Activated naive CD4-positive, alpha-beta T cell treated with anti-CD3 and anti-CD28 coated beads for 36 hours (primary cell): ENCODE measurements at regions not wholly inside any gene's neighbourhood (a gene's known extent, or its start where the extent isn't known, plus 50 kb on each side); places are given as distances from the start of the nearest gene placed in this dataset.
A peak's percentile ranks its signal among the peaks of the same experiment; 100 is the strongest.

Experiments
- CTCF ChIA-PET: fragments of 350-600 bp; sonication (Branson Sonifier 250); formaldehyde crosslinking; loops from one replicate; lab custom pipeline; 2021; ENCODE audit warnings: antibody characterized with exemption; lab: Charles Lee
- DNase-seq: peaks from one replicate; pipeline ENCODE4 v3.0.0-alpha.2; 2020
- H3K27ac Mint-ChIP-seq: one replicate; pipeline ENCODE4 v1.8.0; 2021; ENCODE audit warnings: mild to moderate bottlenecking, mixed read lengths
- H3K27me3 Mint-ChIP-seq: one replicate; pipeline ENCODE4 v1.8.0; 2021; ENCODE audit warnings: low read depth, mixed read lengths
- H3K36me3 Mint-ChIP-seq: one replicate; pipeline ENCODE4 v1.8.0; 2021; ENCODE audit warnings: low read depth, mixed read lengths
- H3K4me1 Mint-ChIP-seq: one replicate; pipeline ENCODE4 v1.8.0; 2021; ENCODE audit warnings: low read depth, mixed read lengths
- H3K4me3 Mint-ChIP-seq: one replicate; pipeline ENCODE4 v1.8.0; 2021; ENCODE audit warnings: mild to moderate bottlenecking, moderate library complexity, mixed read lengths
- H3K9me3 Mint-ChIP-seq: one replicate; pipeline ENCODE4 v1.8.0; 2021; ENCODE audit warnings: mixed read lengths
- intact Hi-C: fragments of 100-400 bp; cut with micrococcal nuclease; formaldehyde crosslinking; loops from one replicate; pipeline ENCODE4 v1.15.1; 2023

DNA sequence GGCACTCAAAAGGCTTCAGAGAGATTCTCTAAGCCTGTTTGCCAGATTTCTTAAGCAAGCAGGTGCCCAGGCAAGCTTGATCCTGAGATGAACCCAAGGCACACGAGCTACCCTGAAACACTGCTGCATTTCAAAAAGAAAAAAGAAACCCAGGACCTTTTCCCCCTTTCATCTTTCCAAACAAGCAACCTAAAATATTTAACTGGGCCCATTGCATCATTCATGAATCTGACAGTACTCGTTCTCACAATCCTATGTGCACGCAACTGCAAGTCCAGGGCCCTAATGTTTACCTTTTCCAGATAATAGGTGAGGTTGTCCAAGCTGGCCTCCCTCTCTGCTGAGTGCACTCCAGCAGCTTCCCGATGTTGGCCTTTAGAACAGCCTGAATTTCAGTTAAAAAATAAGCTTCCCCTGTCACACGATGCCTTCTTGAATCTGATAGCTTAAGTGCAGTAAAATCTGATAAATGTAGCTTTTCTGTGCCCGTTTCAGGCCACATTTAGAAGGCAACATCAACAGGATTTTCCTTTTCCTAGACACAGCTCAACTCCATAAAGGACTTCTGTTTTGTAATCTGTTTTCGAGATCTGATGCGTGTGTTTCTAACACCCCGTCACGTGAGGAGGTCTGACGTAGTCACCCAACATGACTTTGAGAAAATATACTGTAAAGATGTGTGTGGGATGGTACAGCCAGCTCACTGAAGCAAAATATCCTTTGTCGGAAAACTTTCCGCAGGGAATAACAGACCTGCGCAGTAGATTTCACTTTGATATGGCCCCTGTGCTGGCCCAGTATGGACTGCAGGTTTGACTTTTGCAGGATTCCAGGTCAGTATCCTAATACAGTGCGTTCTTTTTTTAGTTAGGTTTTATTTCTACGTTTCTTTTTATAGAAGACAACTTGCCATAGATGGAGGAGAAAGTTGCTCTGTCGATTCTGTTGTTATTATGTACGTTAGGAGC is 55.1 kb upstream of the RASA2 start:
- H3K27ac Mint-ChIP-seq, result no peak overlapping the region
- no peaks in the 10 kb centered on the region for H3K9me3 Mint-ChIP-seq
- CTCF ChIA-PET, result interaction anchor here (0.5 to 1.9 kb wide), 11 partner anchors 9 to 416 kb away, joined by 3 to 8 read pairs (median 3); no protein-coding TSS in a partner anchor
- H3K36me3 Mint-ChIP-seq, result no peaks in the 10 kb centered on the region
- no peak for DNase-seq
- intact Hi-C loops, result no loop called here
- no peaks in the 10 kb centered on the region for H3K27me3 Mint-ChIP-seq
- H3K4me1 Mint-ChIP-seq, result no peaks in the 10 kb centered on the region
- no peak overlapping the region for H3K4me3 Mint-ChIP-seq

DNA sequence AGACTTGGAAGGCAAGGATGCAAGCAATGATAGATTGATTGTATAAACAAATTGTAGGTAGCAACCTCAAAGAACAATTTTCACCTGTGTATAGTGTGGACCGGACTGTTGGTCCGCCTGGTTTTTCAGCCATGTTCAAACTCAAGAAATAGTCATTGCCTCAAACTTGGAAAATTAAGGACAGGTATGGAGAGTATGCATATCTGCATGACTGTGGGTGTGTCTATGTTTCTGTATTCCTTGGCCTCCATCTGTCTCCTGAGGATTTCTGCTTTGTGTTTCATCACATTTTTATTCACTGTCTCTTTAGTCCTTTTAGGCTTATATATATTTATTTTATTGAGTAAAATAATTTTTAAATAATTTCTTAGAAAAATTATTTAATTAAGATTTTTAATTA is 53.9 kb upstream of the RASA2 start:
- CTCF ChIA-PET, result interaction anchor here (0.9 to 1.6 kb wide), 4 partner anchors 8 to 121 kb away, joined by 3 to 4 read pairs (median 3); no protein-coding TSS in a partner anchor
- Mint-ChIP-seq H3K27ac (no peak overlapping the region), H3K4me3 (no peak overlapping the region), H3K36me3 (no peaks in the 10 kb centered on the region), H3K27me3 (no peaks in the 10 kb centered on the region), H3K9me3 (no peaks in the 10 kb centered on the region), H3K4me1 (no peaks in the 10 kb centered on the region)
- intact Hi-C loops, result no loop called here
- DNase-seq, result no peak

DNA sequence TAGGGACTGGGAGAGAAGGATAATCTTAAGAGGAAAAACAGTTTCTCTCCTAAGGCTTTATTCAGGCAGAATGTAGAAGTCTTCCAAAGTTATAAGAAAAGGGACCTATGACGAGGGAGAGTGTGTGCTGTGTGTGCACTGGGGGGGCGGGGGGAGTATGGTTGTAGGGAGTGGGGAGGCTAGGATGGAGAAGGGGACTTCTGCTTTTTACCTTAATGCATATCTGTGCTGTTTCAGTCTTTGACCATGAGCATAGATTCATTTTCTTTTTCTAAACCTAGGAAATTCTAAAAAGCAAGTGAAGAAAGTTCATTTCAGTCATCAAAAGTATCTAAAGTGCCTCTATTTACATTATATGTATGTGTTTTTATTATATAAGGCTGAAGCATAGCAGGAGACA is 52.6 kb upstream of the RASA2 start:
- Mint-ChIP-seq H3K4me1 (peaks cover 2% of the 10 kb centered on the region), H3K4me3 (no peak overlapping the region), H3K9me3 (no peaks in the 10 kb centered on the region), H3K36me3 (no peaks in the 10 kb centered on the region), H3K27ac (peak overlapping the region; percentile 60), H3K27me3 (no peaks in the 10 kb centered on the region)
- DNase-seq, result no peak
- CTCF ChIA-PET, result interaction anchor here (1.3 to 1.7 kb wide), 3 partner anchors 10 to 74 kb away, joined by 3 to 4 read pairs (median 4); no protein-coding TSS in a partner anchor
- intact Hi-C loops, result no loop called here

DNA sequence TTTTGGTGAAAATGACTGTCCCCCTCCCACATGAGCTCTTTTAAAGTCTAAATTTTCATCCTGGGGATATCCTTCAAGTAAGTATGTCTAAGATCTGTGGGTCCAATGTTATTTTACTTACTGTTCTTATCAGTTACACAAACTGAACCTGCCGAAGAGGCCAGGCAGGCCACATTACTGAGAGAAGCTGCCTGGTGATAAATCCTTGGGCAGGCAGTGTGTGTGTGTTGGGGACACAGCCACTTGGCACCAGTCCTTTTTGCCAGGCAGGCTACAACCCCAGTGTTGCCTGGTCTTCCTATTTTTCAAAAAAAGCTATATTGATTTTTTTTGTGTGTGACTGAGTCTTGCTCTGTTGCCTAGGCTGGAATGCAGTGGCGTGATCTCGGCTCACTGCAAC is 50.6 kb upstream of the RASA2 start:
- Mint-ChIP-seq H3K36me3 (no peaks in the 10 kb centered on the region), H3K27me3 (no peaks in the 10 kb centered on the region), H3K27ac (no peak overlapping the region), H3K4me1 (peaks cover 18% of the 10 kb centered on the region), H3K4me3 (no peak overlapping the region), H3K9me3 (no peaks in the 10 kb centered on the region)
- DNase-seq, result no peak
- intact Hi-C loops, result no loop called here
- CTCF ChIA-PET, result interaction anchor here (0.7 to 1.4 kb wide), 5 partner anchors 12 to 124 kb away, joined by 3 to 5 read pairs (median 4); no protein-coding TSS in a partner anchor
